Stomach (tissue), 8 donors: ENCODE measurements at regions not wholly inside any gene's neighbourhood (a gene's known extent, or its start where the extent isn't known, plus 50 kb on each side); places are given as distances from the start of the nearest gene placed in this dataset.
A peak's percentile ranks its signal among the peaks of the same experiment; 100 is the strongest.
"Not testable (repeated sequence)": the region's sequence is repeated elsewhere in the genome, so short reads cannot be mapped to it uniquely, and the experiment has no call there.

Source experiments
- DNase-seq, 2 donors: peaks; one replicate each; pipeline versions ENCODE4 v3.0.0 to v3.0.0-alpha.2; 2013 to 2019
- H3K27ac ChIP-seq, 5 donors: fragments of 200-600 bp in 4 of 5; sonication (generic) in 4 of 5; one replicate each; pipeline ENCODE4 v1.5.1; 2013 to 2019; ENCODE audit warnings: mild to moderate bottlenecking in 1 of 5, moderate library complexity in 1 of 5
- H3K27me3 ChIP-seq, 3 donors: fragments of 200-600 bp; sonication (generic); one replicate each; pipeline ENCODE4 v1.5.1; 2017 to 2019; ENCODE audit warnings: mixed run types in 1 of 3
- H3K36me3 ChIP-seq, 4 donors: fragments of 200-600 bp; sonication (generic); 1 replicate in 3 of 4; 2 replicates in 1 of 4; pipeline ENCODE4 v1.5.1; 2016 to 2019
- H3K4me1 ChIP-seq, 4 donors: fragments of 200-600 bp; sonication (generic); one replicate each; pipeline ENCODE4 v1.5.1; 2016 to 2019
- H3K4me3 ChIP-seq, 4 donors: fragments of 200-600 bp; sonication (generic) in 3 of 4; one replicate each; pipeline ENCODE4 v1.5.1; 2016 to 2019; ENCODE audit warnings: mild to moderate bottlenecking in 1 of 4
- H3K9me3 ChIP-seq, 4 donors: fragments of 200-600 bp; sonication (generic); one replicate each; pipeline ENCODE4 v1.5.1; 2016 to 2019
- WGBS, 5 donors: extraction: QIAGEN DNeasy Blood & Tissue Kit in 3 of 5; methylation state at CpG; one replicate each; pipeline versions ENCODE4 v1.1.5 to v1.1.7; 2013 to 2018; 5-methylcytosine and 5-hydroxymethylcytosine counted together
- intact Hi-C: fragments of 100-400 bp; cut with DNase I; formaldehyde crosslinking; loops from one replicate; pipeline ENCODE4 v1.15.1; 2023; ENCODE audit warnings: low total_unique reads
- small RNA-seq, 4 donors: library from RNA; depleted of rRNA; stranded (forward); fragments of <200 nt; gene quantifications; one replicate each; pipeline ENCODE3, GENCODE V24; 2016
- TF ChIP-seq, protein P1 (sequence below), 7 experiments: fragments of 450-650 bp in 4 of 7; fragments of 200-600 bp in 3 of 7; sonication (generic) in 3 of 7; IDR thresholded peaks; one replicate each; pipeline ENCODE4 v1.5.1; 2016 to 2019; ENCODE audit warnings: antibody characterized with exemption in 7 of 7, control low read depth in 2 of 7, mild to moderate bottlenecking in 1 of 7
- donor health status: healthy with polysubstance abuse.
- donor health status: Bipolar disorder and iron deficiency.
- donor health status: healthy.

DNA sequence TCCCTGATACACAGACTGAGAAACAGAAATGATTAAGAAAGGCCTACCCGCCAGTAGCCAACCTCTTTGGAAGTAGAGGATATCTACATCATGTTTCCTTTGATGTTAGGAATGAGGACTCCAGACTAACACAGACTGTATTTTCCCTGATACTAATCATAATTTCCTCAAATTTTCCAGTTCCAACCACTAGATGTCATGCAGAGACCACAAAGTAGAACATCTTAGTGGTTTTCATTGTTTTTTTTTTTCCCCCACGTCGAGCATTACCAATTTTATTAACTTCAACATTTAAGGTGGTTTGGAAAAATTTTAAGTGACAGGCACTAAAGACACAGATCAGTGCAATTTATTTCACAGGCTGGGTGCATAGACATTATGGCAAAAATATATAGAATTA is 303.6 kb downstream of the ANKRD30BL start:
- H3K27ac ChIP-seq, H3K36me3 ChIP-seq, H3K4me1 ChIP-seq, H3K27me3 ChIP-seq, H3K9me3 ChIP-seq, intact Hi-C loops, H3K4me3 ChIP-seq, DNase-seq: not testable (repeated sequence)
- TF ChIP-seq, protein P1, sequence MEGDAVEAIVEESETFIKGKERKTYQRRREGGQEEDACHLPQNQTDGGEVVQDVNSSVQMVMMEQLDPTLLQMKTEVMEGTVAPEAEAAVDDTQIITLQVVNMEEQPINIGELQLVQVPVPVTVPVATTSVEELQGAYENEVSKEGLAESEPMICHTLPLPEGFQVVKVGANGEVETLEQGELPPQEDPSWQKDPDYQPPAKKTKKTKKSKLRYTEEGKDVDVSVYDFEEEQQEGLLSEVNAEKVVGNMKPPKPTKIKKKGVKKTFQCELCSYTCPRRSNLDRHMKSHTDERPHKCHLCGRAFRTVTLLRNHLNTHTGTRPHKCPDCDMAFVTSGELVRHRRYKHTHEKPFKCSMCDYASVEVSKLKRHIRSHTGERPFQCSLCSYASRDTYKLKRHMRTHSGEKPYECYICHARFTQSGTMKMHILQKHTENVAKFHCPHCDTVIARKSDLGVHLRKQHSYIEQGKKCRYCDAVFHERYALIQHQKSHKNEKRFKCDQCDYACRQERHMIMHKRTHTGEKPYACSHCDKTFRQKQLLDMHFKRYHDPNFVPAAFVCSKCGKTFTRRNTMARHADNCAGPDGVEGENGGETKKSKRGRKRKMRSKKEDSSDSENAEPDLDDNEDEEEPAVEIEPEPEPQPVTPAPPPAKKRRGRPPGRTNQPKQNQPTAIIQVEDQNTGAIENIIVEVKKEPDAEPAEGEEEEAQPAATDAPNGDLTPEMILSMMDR (IDR thresholded peaks at IDR 0.05) = peak in 1 of 7 experiments; percentile 20
- 1 to 9% (median 4%) methylated on average over 3 of the region's 3 CpGs for WGBS, 5 donors

Small RNA genes in the stretch of these regions (small RNA-seq; reads per million reads assigned to genes)
- 0 reads per million in 4 donors for gene RNU6-617P
